Endothelial cell of umbilical vein (primary cell): ENCODE measurements at regions not wholly inside any gene's neighbourhood (a gene's known extent, or its start where the extent isn't known, plus 50 kb on each side); places are given as distances from the start of the nearest gene placed in this dataset.

Source experiments
- EZH2 ChIP-seq: IDR thresholded peaks from 2 replicates; pipeline ENCODE4 v1.6.1; 2012; ENCODE audit warnings: borderline replicate concordance, low read depth, mild to moderate bottlenecking, moderate library complexity, low read length, inconsistent platforms; ENCODE audit not compliant: severe bottlenecking
- POLR2A ChIP-seq: IDR thresholded peaks from 2 replicates; pipeline ENCODE4 v1.6.1; 2012; ENCODE audit warnings: low read depth, mild to moderate bottlenecking, control low read depth, low read length
- POLR2AphosphoS5 ChIP-seq: IDR thresholded peaks from 2 replicates; pipeline ENCODE4 v1.6.1; 2012; ENCODE audit warnings: low read depth, mild to moderate bottlenecking, control low read depth, low read length, moderate library complexity; ENCODE audit not compliant: insufficient read depth
- TF ChIP-seq, protein P1 (sequence below), 2 donors: IDR thresholded peaks; 1 replicate in 1 of 2; 2 replicates in 1 of 2; pipeline ENCODE4 v1.5.1; 2011; ENCODE audit warnings: low read length in 2 of 2, mild to moderate bottlenecking in 2 of 2, moderate library complexity in 2 of 2, control low read depth in 1 of 2, inconsistent platforms in 1 of 2, low read depth in 1 of 2; ENCODE audit not compliant: insufficient read depth in 1 of 2; ENCODE audit errors: extremely low read depth in 1 of 2

- TF ChIP-seq, protein P1, sequence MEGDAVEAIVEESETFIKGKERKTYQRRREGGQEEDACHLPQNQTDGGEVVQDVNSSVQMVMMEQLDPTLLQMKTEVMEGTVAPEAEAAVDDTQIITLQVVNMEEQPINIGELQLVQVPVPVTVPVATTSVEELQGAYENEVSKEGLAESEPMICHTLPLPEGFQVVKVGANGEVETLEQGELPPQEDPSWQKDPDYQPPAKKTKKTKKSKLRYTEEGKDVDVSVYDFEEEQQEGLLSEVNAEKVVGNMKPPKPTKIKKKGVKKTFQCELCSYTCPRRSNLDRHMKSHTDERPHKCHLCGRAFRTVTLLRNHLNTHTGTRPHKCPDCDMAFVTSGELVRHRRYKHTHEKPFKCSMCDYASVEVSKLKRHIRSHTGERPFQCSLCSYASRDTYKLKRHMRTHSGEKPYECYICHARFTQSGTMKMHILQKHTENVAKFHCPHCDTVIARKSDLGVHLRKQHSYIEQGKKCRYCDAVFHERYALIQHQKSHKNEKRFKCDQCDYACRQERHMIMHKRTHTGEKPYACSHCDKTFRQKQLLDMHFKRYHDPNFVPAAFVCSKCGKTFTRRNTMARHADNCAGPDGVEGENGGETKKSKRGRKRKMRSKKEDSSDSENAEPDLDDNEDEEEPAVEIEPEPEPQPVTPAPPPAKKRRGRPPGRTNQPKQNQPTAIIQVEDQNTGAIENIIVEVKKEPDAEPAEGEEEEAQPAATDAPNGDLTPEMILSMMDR (IDR thresholded peaks at IDR 0.05; ENCODE audit: extremely low read depth in 1 of 2, insufficient read depth in 1 of 2, low read depth in 1 of 2, low read length in 2 of 2): no peak
- TF ChIP-seq POLR2A (no peak), POLR2AphosphoS5 (no peak), EZH2 (no peak)
These were observed 86.4 kb upstream of the RGPD4 start for GRCh38 chr2:107740300-107740699.
